ENCODE measurements at regions not wholly inside any gene's neighbourhood (a gene's known extent, or its start where the extent isn't known, plus 50 kb on each side); places are given as distances from the start of the nearest gene placed in this dataset.

- DNase-seq (ENCODE audit: low read depth): no peak
- no peak overlapping the region for H3K4me3 ChIP-seq (ENCODE audit: low read depth, low read length)
- no peak for TF ChIP-seq CTCF (IDR thresholded peaks at IDR 0.05; ENCODE audit: insufficient read depth, low read depth, low read length, missing control alignments)
These were observed 249.6 kb upstream of the TFPI start for GRCh38 chr2:187803816-187804215.

GRCh38 chr2:187815113-187815512, 260.9 kb upstream of the TFPI start:
- no peak overlapping the region for H3K4me3 ChIP-seq (ENCODE audit: low read depth, low read length)

GRCh38 chr2:187819624-187820023, 265.4 kb upstream of the TFPI start:
- no peak for TF ChIP-seq CTCF (IDR thresholded peaks at IDR 0.05; ENCODE audit: insufficient read depth, low read depth, low read length, missing control alignments)
- DNase-seq (ENCODE audit: low read depth): no peak
- H3K4me3 ChIP-seq (ENCODE audit: low read depth, low read length): no peak overlapping the region

More at GRCh38 chr2:187815113-187815512, 260.9 kb upstream of the TFPI start:
- DNase-seq (ENCODE audit: low read depth): no peak
- TF ChIP-seq CTCF (IDR thresholded peaks at IDR 0.05; ENCODE audit: insufficient read depth, low read depth, low read length, missing control alignments): no peak

GRCh38 chr2:187825108-187825507, 270.9 kb upstream of the TFPI start:
- no peak for TF ChIP-seq CTCF (IDR thresholded peaks at IDR 0.05; ENCODE audit: insufficient read depth, low read depth, low read length, missing control alignments)
- no peak overlapping the region for H3K4me3 ChIP-seq (ENCODE audit: low read depth, low read length)
- no peak for DNase-seq (ENCODE audit: low read depth)

GRCh38 chr2:187826023-187826422, 271.8 kb upstream of the TFPI start:
- H3K4me3 ChIP-seq (ENCODE audit: low read depth, low read length): no peak overlapping the region
- TF ChIP-seq CTCF (IDR thresholded peaks at IDR 0.05; ENCODE audit: insufficient read depth, low read depth, low read length, missing control alignments): no peak
- DNase-seq (ENCODE audit: low read depth): no peak

- DNase-seq (ENCODE audit: low read depth): no peak
- no peak for TF ChIP-seq CTCF (IDR thresholded peaks at IDR 0.05; ENCODE audit: insufficient read depth, low read depth, low read length, missing control alignments)
- no peak overlapping the region for H3K4me3 ChIP-seq (ENCODE audit: low read depth, low read length)
These were observed 280.6 kb upstream of the TFPI start for GRCh38 chr2:187834787-187835186.

GRCh38 chr2:187838690-187839089, 284.5 kb upstream of the TFPI start:
- no peak overlapping the region for H3K4me3 ChIP-seq (ENCODE audit: low read depth, low read length)
- no peak for DNase-seq (ENCODE audit: low read depth)
- no peak for TF ChIP-seq CTCF (IDR thresholded peaks at IDR 0.05; ENCODE audit: insufficient read depth, low read depth, low read length, missing control alignments)

Measured in GM12865 (cell line).